ENCODE measurements at regions not wholly inside any gene's neighbourhood (a gene's known extent, or its start where the extent isn't known, plus 50 kb on each side); places are given as distances from the start of the nearest gene placed in this dataset.

- ChIA-PET POLR2A (ENCODE audit: low non-redundant PET) (no interaction called here), CTCF (no interaction called here)
- peak overlapping the region; percentile 6 for H3K4me3 ChIP-seq (ENCODE audit: low read depth, low read length, poor library complexity, severe bottlenecking)
- no peaks in the 10 kb centered on the region for H3K9me3 ChIP-seq (ENCODE audit: low read depth, low read length, poor library complexity, severe bottlenecking)
- no peaks in the 10 kb centered on the region for H3K27me3 ChIP-seq (replicated peaks; ENCODE audit: insufficient read depth, low read depth, low read length, poor library complexity)
- H3K27ac ChIP-seq (ENCODE audit: low read depth, low read length, poor library complexity, severe bottlenecking): no peak overlapping the region
- no peak for TF ChIP-seq EZH2 (IDR thresholded peaks at IDR 0.05; ENCODE audit: borderline replicate concordance, low read depth, low read length, poor library complexity, severe bottlenecking)
- no peak for TF ChIP-seq CTCF (conservative IDR thresholded peaks at IDR 0.05; ENCODE audit: low read depth, low read length)
- intact Hi-C loops (cut with micrococcal nuclease; ENCODE audit: unreplicated experiment): loop anchor here (10.0 kb wide), 2 partner anchors 117 to 487 kb away; no protein-coding TSS in a partner anchor
- BruUV-seq (replicated peaks): no TSS peak
- no peak for DNase-seq (ENCODE audit: low spot score)
- H3K4me1 ChIP-seq (ENCODE audit: insufficient read depth, low read length, poor library complexity, severe bottlenecking): peaks cover 49% of the 10 kb centered on the region
- no peaks in the 10 kb centered on the region for H3K36me3 ChIP-seq (ENCODE audit: insufficient read depth, low read length, poor library complexity, severe bottlenecking)
Measured at GRCh38 chr5:106757672-106758071, 913.1 kb downstream of the EFNA5 start.

DNA sequence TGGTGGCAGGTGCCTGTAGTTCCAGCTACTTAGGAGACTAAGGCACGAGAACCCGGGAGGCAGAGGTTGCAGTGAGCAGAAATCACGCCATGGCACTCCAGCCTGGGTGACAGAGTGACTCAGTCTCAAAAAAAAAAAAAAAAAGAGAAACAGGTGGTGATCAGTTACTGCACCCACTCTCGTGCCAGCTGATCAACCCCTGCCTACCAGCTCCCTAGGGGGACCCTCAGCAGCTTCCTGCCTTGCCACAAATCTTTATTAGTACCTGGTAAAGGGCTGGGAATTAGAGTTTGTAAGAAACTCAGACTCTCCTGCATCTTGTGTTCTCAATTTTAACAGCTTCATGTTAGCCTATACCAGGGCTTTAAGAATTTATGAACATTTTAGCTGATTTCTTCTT is 914.9 kb downstream of the EFNA5 start:
- Histone ChIP-seq H3K27me3 (replicated peaks; ENCODE audit: insufficient read depth, low read depth, low read length, poor library complexity) (no peaks in the 10 kb centered on the region), H3K27ac (ENCODE audit: low read depth, low read length, poor library complexity, severe bottlenecking) (peak overlapping the region; percentile 74), H3K4me3 (ENCODE audit: low read depth, low read length, poor library complexity, severe bottlenecking) (no peak overlapping the region), H3K4me1 (ENCODE audit: insufficient read depth, low read length, poor library complexity, severe bottlenecking) (peaks cover 63% of the 10 kb centered on the region), H3K9me3 (ENCODE audit: low read depth, low read length, poor library complexity, severe bottlenecking) (no peaks in the 10 kb centered on the region), H3K36me3 (ENCODE audit: insufficient read depth, low read length, poor library complexity, severe bottlenecking) (no peaks in the 10 kb centered on the region)
- POLR2A ChIA-PET (ENCODE audit: low non-redundant PET): no interaction called here
- CTCF ChIA-PET: interaction anchor here (0.6 kb wide), 1 partner anchor 528 kb away, joined by 3 read pairs; no protein-coding TSS in a partner anchor
- DNase-seq (ENCODE audit: low spot score): peak; percentile 50
- TF ChIP-seq EZH2 (IDR thresholded peaks at IDR 0.05; ENCODE audit: borderline replicate concordance, low read depth, low read length, poor library complexity, severe bottlenecking) (no peak), CTCF (conservative IDR thresholded peaks at IDR 0.05; ENCODE audit: low read depth, low read length) (no peak)
- BruUV-seq (replicated peaks): no TSS peak
- intact Hi-C loops (cut with micrococcal nuclease; ENCODE audit: unreplicated experiment): loop anchor here (10.0 kb wide), 2 partner anchors 119 to 489 kb away; no protein-coding TSS in a partner anchor

GRCh38 chr5:106755066-106755465 is 915.7 kb downstream of the EFNA5 start:
- DNase-seq (ENCODE audit: low spot score): peak; percentile 59
- intact Hi-C loops (cut with micrococcal nuclease; ENCODE audit: unreplicated experiment): loop anchor here (10.0 kb wide), 2 partner anchors 120 to 490 kb away; no protein-coding TSS in a partner anchor
- CTCF ChIA-PET: no interaction called here

More at GRCh38 chr5:106755066-106755465, 915.7 kb downstream of the EFNA5 start:
- no peaks in the 10 kb centered on the region for H3K27me3 ChIP-seq (replicated peaks; ENCODE audit: insufficient read depth, low read depth, low read length, poor library complexity)
- no TSS peak for BruUV-seq (replicated peaks)
- H3K4me1 ChIP-seq (ENCODE audit: insufficient read depth, low read length, poor library complexity, severe bottlenecking): peaks cover 64% of the 10 kb centered on the region
- H3K36me3 ChIP-seq (ENCODE audit: insufficient read depth, low read length, poor library complexity, severe bottlenecking): no peaks in the 10 kb centered on the region
- no peak overlapping the region for H3K4me3 ChIP-seq (ENCODE audit: low read depth, low read length, poor library complexity, severe bottlenecking)
- H3K9me3 ChIP-seq (ENCODE audit: low read depth, low read length, poor library complexity, severe bottlenecking): no peaks in the 10 kb centered on the region
- POLR2A ChIA-PET (ENCODE audit: low non-redundant PET): no interaction called here
- H3K27ac ChIP-seq (ENCODE audit: low read depth, low read length, poor library complexity, severe bottlenecking): peak overlapping the region; percentile 74
- TF ChIP-seq CTCF (conservative IDR thresholded peaks at IDR 0.05; ENCODE audit: low read depth, low read length) (no peak), EZH2 (IDR thresholded peaks at IDR 0.05; ENCODE audit: borderline replicate concordance, low read depth, low read length, poor library complexity, severe bottlenecking) (no peak)

Data from A673 (cell line).